ENCODE measurements at regions not wholly inside any gene's neighbourhood (a gene's known extent, or its start where the extent isn't known, plus 50 kb on each side); places are given as distances from the start of the nearest gene placed in this dataset.
"Not testable (repeated sequence)": the region's sequence is repeated elsewhere in the genome, so short reads cannot be mapped to it uniquely, and the experiment has no call there.

DNA sequence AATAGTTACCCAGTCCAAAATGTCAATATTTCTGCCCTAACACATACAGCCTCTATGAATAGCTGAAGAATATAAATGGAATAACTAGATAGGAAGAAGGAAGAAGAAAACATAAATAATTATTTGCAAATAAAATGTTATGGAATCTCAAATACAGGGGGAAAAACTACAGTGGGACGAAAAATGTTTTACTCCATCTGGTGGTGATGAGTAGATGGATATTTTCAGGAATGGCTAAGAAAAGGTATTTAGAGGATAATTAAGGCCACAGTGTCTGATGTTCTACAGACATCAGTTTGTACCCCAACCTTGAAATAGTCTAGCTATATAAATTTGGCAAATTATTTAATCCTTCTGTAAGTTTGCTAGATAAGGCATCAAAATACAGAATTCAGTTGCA, 178.1 kb upstream of the FSHR start:
- DNase-seq (ENCODE audit: low read depth): no peak

DNA sequence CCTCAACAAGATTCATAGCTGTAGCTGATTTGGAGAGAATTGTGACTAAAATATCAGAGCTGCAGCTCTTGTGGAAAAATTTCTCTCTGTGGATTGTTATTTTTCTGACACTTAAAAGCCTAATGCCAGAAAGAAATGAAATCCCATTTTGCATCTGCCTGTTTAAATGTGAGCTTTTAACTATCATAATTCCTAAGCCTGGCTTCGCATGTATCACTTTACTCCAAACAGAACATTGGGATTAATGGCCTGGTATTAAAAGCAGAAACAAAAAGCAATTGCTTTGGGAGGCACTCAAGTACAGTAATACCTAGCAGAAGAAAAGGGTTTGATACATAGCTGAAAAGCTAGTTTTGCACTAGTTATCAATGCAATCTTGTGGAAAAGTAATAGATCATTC, 164.2 kb upstream of the FSHR start:
- DNase-seq (ENCODE audit: low read depth): no peak

DNA sequence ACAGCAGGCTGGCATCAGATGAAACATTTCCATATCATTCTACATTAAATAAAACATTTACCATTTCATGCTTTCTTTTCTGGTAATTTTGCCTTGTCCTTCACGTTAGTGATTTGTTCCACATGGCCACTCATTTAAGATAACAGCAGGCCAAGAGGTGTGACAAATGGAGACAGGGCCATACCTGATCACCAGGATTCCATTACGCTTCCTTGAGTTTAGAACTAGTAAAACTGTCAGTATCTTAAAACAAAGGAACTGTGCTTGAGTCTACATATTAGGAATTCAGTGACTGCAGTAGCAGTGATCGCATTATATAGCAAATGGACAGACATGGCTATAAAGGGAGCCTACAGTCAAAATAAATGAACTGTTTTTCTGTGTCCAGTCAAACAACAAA, 155.1 kb upstream of the FSHR start:
- no peak for DNase-seq (ENCODE audit: low read depth)

DNA sequence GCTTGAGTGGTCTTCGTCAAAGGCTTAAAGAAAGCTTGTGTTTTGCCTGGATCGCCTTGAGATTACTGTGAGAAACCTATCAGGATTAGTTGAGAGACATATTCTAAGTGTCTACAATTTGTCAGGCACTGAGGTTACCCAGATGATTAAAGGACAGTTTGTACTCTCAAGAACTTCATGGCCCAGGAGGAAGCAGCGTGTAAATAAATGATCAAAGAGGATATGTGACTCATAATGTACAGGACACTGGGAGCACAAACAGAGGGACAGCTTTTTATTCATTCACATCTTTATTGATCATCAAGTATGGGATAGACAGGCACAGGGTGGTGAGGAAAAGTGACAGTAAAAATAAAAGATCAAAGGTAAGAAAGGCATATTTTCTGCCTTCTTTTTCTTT, 152.6 kb upstream of the FSHR start:
- DNase-seq (ENCODE audit: low read depth): no peak

DNA sequence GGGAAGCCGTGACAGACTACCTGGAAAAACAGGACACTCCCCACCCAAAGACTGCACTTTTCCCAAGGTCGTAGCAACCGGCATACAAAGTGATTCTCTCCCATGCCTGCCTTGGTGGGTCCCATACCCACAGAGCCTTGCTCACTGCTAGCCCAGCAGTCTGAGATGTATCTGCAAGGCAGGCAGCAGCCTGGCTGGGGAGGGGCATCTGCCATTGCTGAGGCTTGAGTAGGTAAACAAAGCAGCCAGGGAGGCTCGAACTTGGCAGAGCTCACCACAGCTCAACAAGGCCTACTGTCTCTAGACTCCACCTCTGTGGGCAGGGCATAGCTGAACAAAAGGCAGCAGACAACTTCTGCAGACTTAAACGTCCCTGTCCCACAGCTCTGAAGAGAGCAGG, 144.4 kb upstream of the FSHR start:
- not testable (repeated sequence) for DNase-seq (ENCODE audit: low read depth)

DNA sequence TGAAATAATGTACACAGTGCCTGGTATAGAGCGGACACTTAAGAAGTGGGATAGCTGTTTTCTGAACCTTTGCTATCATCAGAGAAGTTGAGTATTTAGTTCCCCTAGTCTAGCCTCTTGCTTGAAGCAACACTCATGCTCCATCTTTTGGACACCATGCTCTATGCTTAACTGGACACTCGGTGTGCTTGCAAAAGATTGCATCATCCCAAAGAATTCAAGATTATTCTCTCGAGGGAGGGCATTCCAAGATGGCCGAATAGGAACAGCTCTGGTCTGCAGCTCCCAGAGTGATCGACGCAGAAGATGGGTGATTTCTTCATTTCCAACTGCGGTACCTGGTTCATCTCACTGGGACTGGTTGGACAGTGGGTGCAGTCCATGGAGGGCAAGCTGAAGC, 143.9 kb upstream of the FSHR start:
- DNase-seq (ENCODE audit: low read depth): no peak

DNA sequence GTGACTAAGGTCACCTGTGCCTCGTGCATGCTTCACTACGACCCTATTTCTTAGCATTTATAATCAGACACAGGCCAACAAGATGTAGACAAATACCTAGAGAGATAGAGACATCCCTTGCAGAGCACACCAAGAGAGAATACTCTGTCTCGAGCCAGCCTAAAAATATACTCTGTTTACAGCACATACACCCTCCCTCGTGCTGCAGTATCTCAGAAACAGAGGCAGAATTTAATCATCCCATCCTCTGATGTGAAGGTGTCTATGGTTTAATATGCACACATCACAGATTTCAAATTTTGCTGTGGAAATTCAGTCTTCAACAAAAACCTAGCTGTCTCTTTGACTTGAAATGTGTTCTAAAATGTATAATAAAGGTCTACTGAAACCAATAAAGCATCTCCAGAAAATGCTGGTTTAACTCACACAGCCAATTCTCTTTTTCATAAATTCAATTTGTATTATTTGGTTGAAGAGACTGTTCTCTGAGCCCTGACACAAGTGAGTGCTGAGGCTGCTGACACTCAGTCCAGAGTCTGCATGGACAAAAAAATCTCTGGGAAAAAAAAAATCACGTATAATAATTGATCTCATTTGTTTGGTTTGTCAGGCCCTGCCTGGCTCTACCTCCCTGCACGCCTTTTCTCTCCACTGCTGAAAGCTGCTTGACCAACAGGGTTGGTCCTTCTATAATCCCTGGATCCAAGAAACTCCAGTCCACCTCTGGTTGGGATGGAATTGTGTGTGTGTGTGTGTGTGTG, 142.0 kb upstream of the FSHR start:
- DNase-seq (ENCODE audit: low read depth): no peak

DNA sequence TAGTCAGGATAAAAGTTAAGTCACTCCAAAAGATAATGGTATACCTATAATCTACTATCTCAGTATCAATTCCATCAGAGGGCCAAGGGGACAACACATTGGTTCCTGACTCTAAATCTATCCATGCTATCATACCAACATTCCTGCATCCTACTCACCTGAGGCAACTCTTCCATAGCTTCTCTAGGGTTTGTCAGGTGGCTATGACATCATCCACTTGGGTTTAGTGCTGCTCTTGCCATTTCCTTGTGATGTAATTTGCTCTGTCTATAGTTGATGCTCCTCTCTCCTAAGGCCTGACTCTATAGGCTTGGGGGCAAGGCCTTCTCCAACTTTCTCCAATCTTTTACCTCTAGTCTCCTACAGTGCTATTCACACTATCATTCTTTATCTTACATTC, 139.9 kb upstream of the FSHR start:
- DNase-seq (ENCODE audit: low read depth): no peak

DNA sequence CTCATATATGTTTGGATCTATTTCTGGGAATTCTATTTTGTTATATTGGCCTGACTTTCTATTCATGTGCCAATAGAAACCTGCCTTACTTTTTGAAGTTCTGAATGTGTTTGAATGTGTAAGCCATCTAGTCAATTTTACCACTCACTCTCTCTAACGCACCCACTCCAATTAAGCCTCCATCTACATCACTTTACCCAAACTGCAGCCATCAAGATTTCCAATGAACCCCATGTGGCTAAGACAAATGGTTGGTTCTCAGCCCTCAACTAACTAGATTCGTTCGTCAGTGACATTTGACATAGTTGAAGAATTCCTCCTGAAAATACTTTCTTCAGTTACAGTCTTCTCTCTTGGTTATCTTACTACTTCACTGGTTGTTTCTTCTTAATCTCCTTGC, 137.3 kb upstream of the FSHR start:
- no peak for DNase-seq (ENCODE audit: low read depth)

DNA sequence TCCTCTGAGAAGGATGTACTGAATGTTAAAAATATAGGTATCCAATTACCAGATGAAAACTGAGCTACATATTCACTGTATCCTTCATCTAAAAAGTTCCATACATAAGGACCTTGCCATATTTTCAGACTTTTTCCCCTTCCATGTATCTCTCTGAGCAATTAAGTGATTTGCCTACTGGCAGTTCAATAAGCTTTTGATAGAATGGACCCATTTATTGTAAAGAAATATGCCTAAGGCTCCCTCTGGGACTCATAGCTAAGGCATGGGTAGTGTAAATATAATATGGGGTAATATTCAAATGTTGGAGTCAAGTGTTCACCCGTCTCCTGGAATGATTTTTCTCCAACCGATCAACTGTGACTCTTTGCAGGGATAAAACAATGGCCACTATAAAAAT, 135.4 kb upstream of the FSHR start:
- DNase-seq (ENCODE audit: low read depth): no peak

DNA sequence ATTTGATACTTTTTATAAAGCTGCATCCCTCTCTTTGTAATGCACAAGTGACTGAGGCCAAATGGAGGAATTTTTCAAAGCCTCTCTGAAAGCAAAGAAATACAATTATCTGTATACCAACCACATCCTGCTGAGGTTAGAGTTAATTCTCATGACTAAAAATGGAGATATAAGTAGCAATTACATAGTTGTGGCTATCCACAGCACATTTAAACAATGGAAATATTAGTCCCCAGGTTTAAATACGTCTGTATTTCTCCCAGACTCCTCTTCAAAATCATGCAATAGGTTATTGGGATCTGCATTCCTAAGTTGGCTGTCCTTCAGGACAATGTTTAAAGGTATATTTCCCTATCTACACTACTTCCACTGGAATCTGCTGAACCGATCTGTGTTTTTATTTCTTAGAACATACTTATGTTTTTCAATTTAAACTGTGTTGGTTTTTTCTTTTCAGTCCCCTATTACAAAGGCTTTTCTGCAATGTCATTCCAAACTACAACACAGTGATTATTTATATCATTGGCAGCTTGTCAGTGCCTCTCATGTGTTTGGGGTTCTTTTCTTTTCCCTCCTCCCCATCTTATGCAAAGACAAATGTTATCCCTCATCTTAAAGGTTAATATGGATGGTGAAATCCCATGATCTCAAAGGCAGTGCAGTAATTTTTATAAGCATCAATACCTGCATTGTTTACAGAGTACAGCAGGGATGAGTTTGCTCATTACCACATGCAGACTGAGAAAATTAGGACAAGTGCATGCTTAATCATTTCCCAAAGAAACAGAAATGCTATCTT, 134.8 kb upstream of the FSHR start:
- no peak for DNase-seq (ENCODE audit: low read depth)

DNA sequence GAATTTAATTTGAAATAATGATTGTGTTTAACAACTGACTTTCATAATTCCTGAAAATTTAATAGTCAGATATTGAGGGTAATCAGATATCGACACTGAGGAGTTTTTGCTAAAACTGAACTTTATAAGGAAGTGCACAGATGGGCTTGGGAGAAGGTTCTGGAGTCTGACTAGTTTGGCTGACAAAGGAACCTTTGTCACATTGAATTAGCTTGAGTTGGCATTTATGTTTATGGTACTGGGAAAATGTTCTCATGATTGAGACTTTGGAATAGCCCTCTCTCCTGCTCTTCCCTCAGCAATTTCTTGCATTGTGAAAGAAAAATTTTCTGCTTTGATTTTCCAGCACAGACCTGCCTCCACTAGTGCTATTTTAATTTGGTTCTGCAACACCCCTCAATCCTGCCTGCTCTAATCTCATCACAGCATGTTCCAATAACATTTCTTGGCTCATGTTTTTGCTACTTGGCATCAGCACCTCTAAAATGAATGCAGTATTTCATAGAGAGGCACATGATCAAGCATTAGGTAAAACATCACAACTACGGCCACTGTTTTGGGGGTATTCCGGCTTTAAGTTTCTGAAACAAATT, 133.9 kb upstream of the FSHR start:
- no peak for DNase-seq (ENCODE audit: low read depth)

DNA sequence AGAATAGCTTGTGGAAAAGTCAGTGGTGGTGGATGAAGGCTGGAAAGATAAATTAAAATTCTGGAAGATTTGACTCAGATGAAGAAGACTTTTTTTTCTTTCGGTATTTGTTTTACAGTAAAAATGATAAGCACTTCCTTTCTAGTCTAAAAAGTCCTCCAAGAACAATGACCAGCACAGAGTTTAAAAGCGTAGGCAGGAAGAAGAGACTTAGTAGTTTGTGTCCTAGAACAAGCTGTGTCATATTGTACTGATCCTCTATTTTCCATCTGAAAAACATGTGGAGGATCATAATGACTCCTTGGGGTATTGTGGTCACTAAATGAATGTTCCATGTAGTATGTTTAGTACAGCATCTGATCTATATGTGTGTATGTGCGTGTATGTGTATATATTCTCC, 132.4 kb upstream of the FSHR start:
- DNase-seq (ENCODE audit: low read depth): no peak

DNA sequence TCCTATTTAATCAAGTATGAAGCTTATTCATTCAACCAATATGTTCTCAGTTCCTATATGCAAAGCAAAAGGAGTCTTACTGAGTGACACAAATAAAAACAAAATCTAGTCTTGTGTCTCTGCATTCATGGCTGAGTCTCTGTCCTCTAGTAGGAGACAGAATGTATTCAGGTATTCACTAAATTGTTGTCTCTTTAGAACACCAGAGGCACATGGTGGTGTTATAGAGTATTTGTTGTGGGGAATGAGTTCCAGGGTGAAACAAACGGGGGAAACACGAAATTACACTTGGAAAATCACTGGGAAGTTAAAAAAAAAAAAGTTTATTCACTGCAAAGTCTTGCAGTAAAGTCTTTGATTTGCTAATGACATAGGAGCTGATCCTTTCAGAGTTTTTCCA, 131.7 kb upstream of the FSHR start:
- DNase-seq (ENCODE audit: low read depth): no peak

DNA sequence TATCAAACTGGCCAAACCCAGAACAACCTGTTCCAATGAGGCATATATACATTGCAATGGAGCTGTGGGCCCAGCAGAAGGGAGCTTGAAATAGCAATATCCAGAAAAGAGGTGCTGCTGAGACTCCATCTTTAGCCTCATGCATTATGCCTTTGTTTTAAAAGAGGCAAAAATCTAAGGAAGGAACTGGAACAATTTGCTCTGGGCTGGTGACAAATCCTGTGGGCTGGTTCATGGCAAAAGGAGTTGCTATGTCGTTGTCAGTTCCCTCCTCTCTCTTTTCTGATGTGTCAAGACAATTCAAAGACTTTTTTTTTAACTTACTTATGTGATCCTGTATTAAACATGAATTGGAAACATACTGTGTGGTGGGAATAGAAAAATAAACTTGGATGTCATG, 124.2 kb upstream of the FSHR start:
- DNase-seq (ENCODE audit: low read depth): no peak

DNA sequence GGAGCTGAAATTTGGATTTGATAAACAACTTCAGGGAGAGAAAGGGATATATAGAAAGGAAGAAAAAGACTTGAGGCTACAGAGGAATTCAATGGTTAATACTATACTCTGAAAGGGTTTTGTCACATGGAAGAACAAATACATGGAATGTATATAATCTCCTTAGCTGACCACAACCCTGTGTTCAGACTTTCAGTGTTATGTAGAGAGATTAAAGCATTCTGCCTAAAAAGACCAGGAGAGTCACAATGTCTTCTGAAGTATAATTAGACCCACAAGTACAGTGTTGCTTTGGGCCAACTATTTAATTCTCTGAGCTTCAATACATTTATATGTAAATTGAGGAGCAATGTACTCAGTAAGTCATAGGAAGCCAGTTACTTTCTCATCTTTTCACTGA, 123.8 kb upstream of the FSHR start:
- DNase-seq (ENCODE audit: low read depth): no peak

DNA sequence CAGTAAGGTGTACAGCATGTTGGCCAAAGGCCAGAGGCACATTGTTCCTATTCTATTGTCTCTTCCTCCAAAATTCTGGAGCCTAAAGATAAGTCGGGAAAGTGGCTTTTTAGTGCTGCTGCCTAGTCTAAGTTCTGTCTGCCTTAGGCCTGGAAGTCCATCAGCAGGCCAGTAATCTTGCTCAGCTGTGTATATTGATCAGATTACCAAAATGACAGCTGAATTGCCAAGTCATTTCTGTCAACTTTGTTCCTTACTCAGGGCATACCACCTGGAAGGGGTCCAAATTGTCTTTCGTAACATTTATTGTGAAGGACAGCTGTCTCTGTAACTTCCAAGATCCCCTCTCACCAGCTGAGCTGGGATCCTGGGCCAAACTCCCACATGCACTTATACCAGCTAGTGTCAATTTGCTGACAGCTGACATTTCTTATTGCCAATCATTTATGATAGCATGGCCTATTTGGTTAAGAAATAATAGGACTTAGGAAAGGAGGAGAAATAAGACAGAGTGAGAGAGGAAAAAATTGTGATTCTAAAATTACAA, 116.8 kb upstream of the FSHR start:
- DNase-seq (ENCODE audit: low read depth): peak; percentile 95

DNA sequence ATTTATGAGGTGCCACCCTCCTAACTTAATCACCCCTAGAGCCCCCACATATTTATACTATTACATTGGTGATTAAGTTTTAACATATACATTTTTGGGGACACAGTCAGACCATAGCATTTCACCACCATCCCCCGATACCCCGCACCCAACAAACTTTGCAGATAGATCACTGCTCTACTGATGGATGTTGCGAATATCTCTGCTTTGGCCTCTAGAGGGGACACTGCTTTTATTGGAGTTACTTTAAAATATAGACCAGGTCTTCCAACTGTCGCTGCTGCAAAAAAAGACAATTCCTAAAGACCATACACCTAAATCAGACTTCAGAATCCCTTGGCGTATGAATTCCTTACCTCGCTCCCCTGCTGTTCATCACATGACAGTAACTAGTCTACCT, 115.8 kb upstream of the FSHR start:
- DNase-seq (ENCODE audit: low read depth): no peak

DNA sequence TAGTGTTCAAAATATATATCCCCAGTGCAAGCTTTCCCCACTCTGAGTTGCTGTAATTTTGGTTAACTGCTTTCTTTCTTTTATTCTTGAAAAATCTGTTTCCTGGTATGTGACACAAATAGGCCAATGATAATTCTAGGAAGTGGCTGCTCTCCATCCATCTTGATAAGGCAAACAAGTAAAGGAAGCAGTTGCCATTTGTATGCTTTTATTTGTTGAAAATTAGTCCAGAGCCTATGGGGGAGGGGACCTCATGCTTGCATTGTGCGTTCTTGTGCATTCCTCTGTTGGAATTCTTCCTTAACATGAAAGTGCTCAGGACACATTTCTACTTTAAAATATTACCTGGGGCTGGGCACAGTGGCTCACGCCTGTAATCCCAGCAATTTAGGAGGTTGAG, 111.2 kb upstream of the FSHR start:
- DNase-seq (ENCODE audit: low read depth): no peak

DNA sequence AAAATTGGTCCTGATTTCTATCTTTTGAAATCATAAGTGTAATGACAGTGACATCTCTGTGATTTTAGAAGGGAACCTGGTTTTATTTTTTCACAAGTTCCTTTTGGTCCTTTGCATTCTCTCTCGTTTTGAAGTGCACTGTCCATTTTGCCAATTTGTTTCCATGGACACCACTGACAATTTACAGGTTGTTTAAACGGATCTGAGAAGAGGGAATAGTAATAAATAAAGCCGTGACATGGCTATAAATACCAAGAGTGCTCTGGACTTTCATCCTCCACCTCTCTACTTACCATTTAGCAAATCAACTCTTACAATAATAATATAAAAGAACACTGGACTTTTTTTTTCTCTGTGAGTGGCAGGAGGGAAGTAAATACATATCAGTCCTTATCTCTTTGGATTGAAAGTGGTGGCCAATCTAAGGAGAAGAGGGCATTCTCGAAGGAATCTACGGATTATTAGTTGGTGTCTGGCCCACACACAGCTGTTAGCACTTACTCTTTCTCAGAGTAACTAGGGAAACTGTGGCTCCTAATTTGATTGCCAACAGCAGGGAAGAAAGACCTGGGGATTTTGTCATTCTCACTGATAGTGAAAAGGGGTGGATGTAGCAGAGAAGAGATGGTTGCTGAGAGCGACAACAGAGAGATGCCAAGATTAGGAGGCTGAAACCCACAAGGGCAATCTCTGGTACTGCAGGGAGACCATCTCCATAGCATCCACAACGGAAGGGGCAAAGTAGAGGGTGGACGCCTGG, 108.7 kb upstream of the FSHR start:
- DNase-seq (ENCODE audit: low read depth): no peak

DNA sequence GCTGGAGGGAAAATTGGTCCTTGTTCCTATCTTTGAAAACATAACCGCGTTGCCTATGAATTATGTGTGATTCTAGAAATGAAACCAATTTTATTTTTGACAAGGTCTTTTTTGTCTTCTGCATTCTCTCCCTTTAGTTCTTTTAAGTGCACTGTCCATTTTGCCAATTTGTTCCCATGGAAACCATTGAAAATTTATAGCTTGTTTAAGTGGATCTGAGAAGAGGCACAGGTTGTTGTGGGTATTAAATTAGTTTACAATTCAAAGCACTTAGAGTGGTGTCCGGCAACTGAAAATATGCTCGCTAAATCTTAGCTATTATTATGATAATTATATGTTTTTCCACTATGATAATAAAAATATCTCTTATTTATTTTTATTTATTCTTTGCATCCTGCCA, 107.5 kb upstream of the FSHR start:
- DNase-seq (ENCODE audit: low read depth): no peak
